Fibroblast of mammary gland (primary cell): ENCODE measurements at regions not wholly inside any gene's neighbourhood (a gene's known extent, or its start where the extent isn't known, plus 50 kb on each side); places are given as distances from the start of the nearest gene placed in this dataset.

Source experiments
- DNase-seq: peaks from one replicate; pipeline ENCODE4 v3.0.0-alpha.2; 2010; ENCODE audit warnings: low read depth
- H3K4me3 ChIP-seq: 2 replicates; pipeline ENCODE4 v1.5.1; 2011; ENCODE audit warnings: low read depth, mild to moderate bottlenecking, low read length, moderate library complexity; ENCODE audit not compliant: control insufficient read depth
- CTCF ChIP-seq: conservative IDR thresholded peaks from 2 replicates; pipeline ENCODE4 v1.5.1; 2011; ENCODE audit warnings: low read depth, low read length, inconsistent platforms; ENCODE audit not compliant: control insufficient read depth, insufficient read depth

- no peak for DNase-seq
- TF ChIP-seq CTCF: no peak
- no peak overlapping the region for H3K4me3 ChIP-seq
Measured at GRCh38 chr7:81206217-81206616, 287.4 kb upstream of the SEMA3C start.

DNA sequence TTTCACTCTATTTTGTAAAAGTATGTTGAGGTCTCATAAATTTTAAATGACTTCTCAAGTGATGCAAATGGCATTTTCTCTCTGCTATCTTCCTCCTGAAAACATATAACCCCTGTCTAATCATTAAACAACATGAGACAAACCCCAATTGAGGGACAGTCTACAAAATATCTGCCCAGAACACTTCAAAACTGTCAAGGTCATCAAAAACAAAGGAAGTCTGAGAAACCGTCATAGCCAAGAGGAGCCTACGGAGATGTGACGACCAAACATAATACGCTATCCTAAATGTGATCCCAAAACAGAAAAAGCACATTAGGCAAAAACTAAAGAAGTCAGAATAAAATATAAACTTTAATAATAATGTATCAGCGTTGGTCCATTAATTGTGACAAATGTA, 282.3 kb upstream of the SEMA3C start:
- DNase-seq: no peak
- TF ChIP-seq CTCF: no peak
- H3K4me3 ChIP-seq: no peak overlapping the region

DNA sequence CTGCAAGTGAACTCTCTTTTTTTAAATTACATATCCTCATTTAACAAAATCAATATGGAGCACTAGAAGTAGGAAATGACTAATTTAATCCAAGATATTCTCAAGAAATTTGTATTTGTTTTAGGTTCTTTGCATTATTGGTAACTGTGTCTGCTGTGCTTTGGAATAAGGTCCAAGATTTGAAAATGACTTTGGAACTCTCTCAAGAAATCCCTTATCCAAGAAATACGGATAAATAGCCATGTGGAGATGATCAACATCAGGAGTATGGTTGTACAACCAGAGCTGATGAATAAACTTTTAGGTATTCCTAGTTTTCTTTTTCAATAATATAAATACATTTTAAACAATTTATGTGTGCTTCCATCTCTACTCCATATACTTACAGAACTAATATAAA, 279.9 kb upstream of the SEMA3C start:
- DNase-seq: no peak
- H3K4me3 ChIP-seq: no peak overlapping the region
- TF ChIP-seq CTCF: no peak

GRCh38 chr7:81197266-81197665, 278.4 kb upstream of the SEMA3C start:
- H3K4me3 ChIP-seq: no peak overlapping the region
- DNase-seq: no peak
- TF ChIP-seq CTCF: no peak

- TF ChIP-seq CTCF: no peak
- DNase-seq: peak; percentile 26
- no peak overlapping the region for H3K4me3 ChIP-seq
Measured at GRCh38 chr7:81195033-81195432, 276.2 kb upstream of the SEMA3C start.

DNA sequence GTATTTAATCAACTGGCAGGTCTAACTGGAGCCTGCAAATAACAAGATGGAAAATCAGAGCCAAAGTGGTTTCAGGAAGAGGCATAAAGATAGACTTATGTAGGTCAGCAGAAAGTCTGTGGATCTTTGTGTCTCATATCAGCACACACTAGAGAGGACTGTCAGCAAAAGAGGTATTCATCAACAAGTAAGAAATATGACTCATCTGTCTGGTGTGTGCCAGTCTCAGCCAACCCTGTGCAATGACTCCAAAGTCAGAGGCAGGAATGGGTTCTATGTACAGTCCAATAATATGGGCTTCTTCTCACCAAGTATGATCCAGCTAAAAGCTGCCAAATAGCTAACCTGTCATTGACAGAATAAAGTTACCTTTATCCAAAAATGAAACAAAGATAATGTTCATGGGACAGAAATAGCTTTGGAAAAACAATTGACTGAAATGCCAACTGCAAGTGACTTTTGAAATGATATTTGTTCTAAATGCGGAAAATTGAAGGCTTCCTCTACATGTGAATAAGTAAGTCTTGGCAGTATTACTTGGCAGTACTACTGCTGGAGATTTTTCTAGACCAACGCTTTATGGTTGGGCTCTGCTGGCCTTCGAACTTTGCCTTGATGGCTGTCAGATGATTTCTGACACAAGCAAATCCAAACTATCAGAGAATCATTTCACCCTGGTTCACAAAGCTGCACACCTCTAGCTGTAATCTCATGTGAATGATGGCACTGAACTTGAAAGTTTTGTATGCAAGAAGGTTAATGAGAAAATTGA, 272.3 kb upstream of the SEMA3C start:
- peak; percentile 59 for DNase-seq
- H3K4me3 ChIP-seq: no peak overlapping the region
- TF ChIP-seq CTCF: no peak
